ENCODE measurements at regions not wholly inside any gene's neighbourhood (a gene's known extent, or its start where the extent isn't known, plus 50 kb on each side); places are given as distances from the start of the nearest gene placed in this dataset.

DNA sequence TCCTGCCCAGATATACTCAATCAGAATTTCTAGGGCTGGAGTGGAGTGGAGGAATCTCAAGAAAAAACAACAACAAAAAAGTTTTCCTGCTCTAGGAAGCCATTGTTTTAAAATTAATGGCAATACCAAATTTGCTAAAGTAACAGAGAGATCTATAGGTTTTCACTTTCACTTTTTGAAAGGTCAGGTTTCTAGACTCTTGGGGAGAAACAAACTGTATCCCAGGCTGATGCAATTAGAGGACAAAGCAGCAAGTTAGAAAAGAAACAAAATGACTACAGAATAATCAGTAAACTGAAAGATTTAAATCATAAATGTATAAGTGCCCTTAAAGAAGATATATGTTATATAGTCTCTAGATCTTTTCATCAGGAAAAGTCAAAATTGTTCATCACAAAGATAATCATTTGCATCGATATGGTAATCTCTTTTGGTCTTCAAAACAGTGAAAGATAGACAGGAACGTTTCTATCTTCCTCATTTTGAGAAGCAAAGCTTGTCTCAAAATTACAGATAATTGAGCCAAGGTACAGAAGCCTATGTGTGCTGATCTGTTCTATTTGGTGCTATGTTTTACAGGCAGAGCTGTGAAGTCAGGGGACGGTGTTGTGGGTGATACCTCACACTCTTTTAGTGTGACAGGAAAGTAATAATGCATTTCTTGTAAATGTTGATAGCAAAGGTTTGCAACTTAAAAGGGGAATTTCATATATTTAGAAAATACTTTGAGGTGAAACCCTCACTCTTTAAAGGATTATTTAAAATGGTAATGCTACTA, 1746.6 kb upstream of the C9orf72 start:
- Histone ChIP-seq H3K4me1 (peaks cover 3% of the 10 kb centered on the region), H3K36me3 (ENCODE audit: low read depth, missing control alignments) (no peaks in the 10 kb centered on the region), H3K27me3 (no peaks in the 10 kb centered on the region), H3K4me3 (no peak overlapping the region), H3K27ac (no peak overlapping the region), H3K9me3 (no peaks in the 10 kb centered on the region)
- no peak for DNase-seq
- TF ChIP-seq, protein P1, sequence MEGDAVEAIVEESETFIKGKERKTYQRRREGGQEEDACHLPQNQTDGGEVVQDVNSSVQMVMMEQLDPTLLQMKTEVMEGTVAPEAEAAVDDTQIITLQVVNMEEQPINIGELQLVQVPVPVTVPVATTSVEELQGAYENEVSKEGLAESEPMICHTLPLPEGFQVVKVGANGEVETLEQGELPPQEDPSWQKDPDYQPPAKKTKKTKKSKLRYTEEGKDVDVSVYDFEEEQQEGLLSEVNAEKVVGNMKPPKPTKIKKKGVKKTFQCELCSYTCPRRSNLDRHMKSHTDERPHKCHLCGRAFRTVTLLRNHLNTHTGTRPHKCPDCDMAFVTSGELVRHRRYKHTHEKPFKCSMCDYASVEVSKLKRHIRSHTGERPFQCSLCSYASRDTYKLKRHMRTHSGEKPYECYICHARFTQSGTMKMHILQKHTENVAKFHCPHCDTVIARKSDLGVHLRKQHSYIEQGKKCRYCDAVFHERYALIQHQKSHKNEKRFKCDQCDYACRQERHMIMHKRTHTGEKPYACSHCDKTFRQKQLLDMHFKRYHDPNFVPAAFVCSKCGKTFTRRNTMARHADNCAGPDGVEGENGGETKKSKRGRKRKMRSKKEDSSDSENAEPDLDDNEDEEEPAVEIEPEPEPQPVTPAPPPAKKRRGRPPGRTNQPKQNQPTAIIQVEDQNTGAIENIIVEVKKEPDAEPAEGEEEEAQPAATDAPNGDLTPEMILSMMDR (IDR thresholded peaks at IDR 0.05) = no peak
- WGBS, 2 donors = 69 to 73% methylated on average over 3 of the region's 3 CpGs
- intact Hi-C loops (cut with DNase I; ENCODE audit: low total_unique reads) = no loop called here

DNA sequence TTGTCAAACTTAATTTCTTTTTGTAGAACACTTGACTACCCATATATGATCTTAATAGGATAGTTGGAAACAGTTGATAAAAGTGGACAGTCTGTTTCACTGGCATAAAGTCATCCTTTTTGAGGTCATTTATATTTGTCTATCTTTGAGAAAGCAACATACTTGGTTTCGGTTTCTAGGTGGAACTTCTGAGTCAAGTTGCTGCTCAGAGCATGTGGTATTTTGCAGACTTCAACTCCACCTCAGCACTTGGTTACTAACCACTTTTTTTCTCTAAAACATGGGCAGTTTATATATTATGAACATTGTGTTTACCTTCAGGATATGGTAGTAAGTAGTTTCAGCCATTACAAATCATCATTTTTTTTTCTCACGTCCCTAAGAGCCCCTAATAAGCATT, 1749.0 kb upstream of the C9orf72 start:
- no peaks in the 10 kb centered on the region for H3K36me3 ChIP-seq (ENCODE audit: low read depth, missing control alignments)
- 80 to 84% methylated on average over 2 of the region's 2 CpGs for WGBS, 2 donors
- no peaks in the 10 kb centered on the region for H3K4me1 ChIP-seq
- no peaks in the 10 kb centered on the region for H3K27me3 ChIP-seq
- no peak for DNase-seq
- H3K4me3 ChIP-seq = no peak overlapping the region
- intact Hi-C loops (cut with DNase I; ENCODE audit: low total_unique reads) = no loop called here
- TF ChIP-seq, protein P1 (IDR thresholded peaks at IDR 0.05) = no peak
- no peak for TF ChIP-seq POLR2A (IDR thresholded peaks at IDR 0.05)
- no peak overlapping the region for H3K27ac ChIP-seq
- H3K9me3 ChIP-seq = no peaks in the 10 kb centered on the region

DNA sequence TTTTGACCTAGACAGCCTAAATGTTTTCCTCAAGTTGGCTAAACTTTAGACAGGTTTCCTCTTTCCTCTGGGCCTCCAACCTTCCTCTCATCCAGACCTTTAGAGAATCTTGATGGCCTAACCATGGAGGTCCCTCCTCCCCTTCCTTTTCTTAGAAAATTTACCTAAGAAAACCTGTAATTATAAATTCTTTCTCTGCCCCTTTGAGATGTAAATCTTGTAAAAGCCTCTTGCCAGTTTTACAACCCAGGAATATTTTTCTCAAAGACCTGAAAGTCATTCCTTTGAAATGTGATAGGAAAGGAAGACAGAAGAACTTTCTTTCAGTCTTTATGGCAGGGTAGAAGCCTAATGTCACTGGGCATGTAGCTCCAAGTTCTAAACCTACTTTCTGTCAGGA, 1752.6 kb upstream of the C9orf72 start:
- TF ChIP-seq, protein P1 (IDR thresholded peaks at IDR 0.05) = no peak
- intact Hi-C loops (cut with DNase I; ENCODE audit: low total_unique reads) = no loop called here
- no peaks in the 10 kb centered on the region for H3K36me3 ChIP-seq (ENCODE audit: low read depth, missing control alignments)
- no peaks in the 10 kb centered on the region for H3K27me3 ChIP-seq
- no peaks in the 10 kb centered on the region for H3K4me1 ChIP-seq
- DNase-seq = no peak
- no peak overlapping the region for H3K4me3 ChIP-seq
- no peak overlapping the region for H3K27ac ChIP-seq
- no peaks in the 10 kb centered on the region for H3K9me3 ChIP-seq

DNA sequence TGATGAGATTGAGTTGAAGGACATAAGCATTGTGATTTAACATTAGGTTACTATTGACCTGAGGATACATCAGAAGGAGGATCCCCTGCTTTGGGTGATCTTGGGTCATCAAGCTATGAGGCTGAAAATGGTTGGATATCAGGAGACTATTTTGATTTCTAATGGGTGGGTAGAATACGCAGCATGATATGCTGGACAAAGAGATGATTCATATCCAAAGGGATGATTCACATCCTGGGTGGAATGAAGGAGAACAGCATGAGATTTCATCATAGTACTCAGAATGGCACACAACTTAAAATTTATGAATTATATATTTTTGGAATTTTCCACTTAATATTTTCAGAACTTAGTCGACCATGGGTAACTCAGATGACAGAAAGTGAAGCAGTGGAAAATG, 1759.5 kb upstream of the C9orf72 start:
- no peak for TF ChIP-seq POLR2A (IDR thresholded peaks at IDR 0.05)
- TF ChIP-seq, protein P1 (IDR thresholded peaks at IDR 0.05) = no peak
- DNase-seq = no peak
- Histone ChIP-seq H3K27ac (no peak overlapping the region), H3K27me3 (no peaks in the 10 kb centered on the region), H3K36me3 (ENCODE audit: low read depth, missing control alignments) (no peaks in the 10 kb centered on the region), H3K4me3 (no peak overlapping the region), H3K9me3 (no peaks in the 10 kb centered on the region), H3K4me1 (no peaks in the 10 kb centered on the region)
- WGBS, 2 donors = 79 to 86% methylated on average over 2 of the region's 2 CpGs
- intact Hi-C loops (cut with DNase I; ENCODE audit: low total_unique reads) = no loop called here

DNA sequence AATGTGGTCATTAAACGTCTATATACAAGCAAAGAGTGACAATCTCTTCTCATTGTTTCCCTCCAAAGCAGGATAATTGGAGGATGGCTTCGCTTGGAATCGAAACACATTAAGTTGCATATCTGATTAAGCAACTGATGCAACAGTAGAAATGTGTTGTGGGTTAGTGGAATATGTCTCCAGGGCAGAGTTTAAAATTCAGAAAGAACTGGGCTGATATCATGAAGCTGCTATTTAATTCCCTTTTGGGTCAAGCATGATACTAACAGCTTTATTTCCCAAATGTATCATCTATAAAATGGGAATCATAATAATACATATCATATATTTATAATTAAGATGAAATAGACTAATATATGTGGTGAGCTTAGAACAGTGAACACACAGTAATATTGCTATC, 1763.0 kb upstream of the C9orf72 start:
- DNase-seq = no peak
- H3K27ac ChIP-seq = no peak overlapping the region
- H3K36me3 ChIP-seq (ENCODE audit: low read depth, missing control alignments) = no peaks in the 10 kb centered on the region
- TF ChIP-seq, protein P1 (IDR thresholded peaks at IDR 0.05) = no peak
- no peak overlapping the region for H3K4me3 ChIP-seq
- WGBS, 2 donors = 90 to 92% methylated on average over 3 of the region's 3 CpGs
- H3K27me3 ChIP-seq = no peaks in the 10 kb centered on the region
- intact Hi-C loops (cut with DNase I; ENCODE audit: low total_unique reads) = no loop called here
- H3K4me1 ChIP-seq = no peaks in the 10 kb centered on the region
- H3K9me3 ChIP-seq = no peaks in the 10 kb centered on the region

Data from testis (tissue), 2 donors.